CD1c-positive myeloid dendritic cell (primary cell): ENCODE measurements at regions not wholly inside any gene's neighbourhood (a gene's known extent, or its start where the extent isn't known, plus 50 kb on each side); places are given as distances from the start of the nearest gene placed in this dataset.

Experiments used
- DNase-seq: peaks from one replicate; pipeline ENCODE4 v3.0.0-alpha.2; 2016; ENCODE audit errors: extremely low spot score

DNA sequence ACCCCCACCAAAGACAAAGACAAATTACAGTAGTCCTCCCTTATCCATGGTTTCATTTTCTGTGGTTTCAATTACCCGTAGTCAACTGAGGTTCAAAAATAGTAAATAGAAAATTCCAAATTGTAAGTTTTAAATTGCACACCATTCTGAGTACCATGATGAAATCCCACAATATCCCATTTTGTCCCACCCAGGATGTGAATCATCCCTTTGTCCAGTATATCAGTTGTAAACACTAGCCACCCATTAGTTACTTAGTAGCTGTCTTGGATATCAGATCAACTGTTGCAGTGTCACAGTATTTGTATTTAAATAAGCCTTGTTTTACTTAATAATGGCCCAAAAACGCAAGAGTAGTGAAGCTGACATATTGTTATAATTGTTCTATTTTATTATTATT, 364.0 kb upstream of the ARID1B start:
- no peak for DNase-seq

DNA sequence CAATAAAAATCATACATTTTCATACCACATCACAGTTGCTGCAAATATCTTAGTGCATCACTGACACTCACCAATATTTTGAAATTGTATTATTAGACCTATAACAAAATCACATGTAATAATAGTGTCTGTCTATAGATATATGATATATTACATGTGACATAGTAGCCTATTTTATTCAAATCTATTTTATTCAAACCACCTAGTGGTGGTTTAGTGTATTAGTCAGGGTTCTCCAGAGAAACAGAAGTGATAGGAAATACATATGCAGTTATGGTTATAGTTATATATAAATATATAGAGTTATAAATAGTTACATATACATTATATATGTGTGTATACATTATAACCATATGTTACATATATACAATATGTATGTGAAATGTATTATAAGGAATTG, 366.5 kb upstream of the ARID1B start:
- DNase-seq = no peak

DNA sequence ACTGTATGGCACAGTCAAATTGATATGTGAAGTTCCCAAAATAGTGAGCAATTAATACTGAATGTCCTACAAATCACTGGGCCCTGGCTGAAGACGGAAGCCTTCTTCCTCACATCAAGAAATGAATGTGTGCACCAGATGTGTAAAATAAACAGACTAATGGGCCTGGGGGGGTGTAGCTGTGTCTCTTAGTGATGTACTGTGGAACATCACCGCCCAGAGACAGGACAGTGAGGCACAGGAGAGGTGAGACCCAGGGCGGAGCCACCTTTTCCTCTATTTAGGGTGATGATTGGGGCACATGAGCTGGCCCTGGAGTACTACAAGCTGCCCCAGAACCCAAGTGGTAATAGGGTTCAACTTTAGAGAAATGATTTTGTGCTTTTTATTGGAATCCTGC, 368.5 kb upstream of the ARID1B start:
- no peak for DNase-seq

DNA sequence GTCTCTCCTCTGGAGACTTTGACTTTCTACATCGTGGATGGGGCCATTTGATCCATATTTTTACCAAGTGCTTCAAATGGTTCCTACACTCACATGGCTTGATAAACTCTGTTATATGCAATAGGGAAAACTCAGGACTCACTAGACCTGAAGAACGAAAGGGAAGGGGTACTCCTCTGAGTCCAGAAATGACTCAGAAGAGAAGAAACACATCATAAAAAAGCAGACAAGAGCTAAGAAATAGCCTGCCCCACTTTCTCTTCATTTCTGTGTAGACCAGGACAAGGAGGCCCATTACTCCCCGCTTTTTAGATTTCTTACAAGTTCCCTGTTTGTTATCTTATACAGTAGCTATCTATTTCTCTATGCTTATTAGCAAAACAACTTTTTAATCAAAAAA, 369.8 kb upstream of the ARID1B start:
- no peak for DNase-seq

DNA sequence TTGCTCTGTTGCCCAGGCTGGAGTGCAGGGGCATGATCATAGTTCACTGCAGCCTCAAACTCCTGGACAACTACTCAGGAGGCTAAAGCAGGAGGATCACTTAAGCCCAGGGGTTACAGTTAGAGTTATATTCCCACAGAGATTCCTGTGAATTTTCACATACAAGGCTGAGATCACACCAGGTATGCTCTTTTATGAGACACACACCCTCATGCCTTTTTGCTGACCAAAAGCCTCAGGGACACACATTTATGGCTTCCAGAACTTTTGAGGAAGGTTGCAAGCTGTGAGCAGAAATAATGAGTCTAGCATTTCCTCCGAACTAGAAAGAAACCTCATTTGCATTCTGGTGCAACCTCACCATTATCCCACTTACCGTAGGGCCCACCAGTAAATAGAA, 370.5 kb upstream of the ARID1B start:
- no peak for DNase-seq

DNA sequence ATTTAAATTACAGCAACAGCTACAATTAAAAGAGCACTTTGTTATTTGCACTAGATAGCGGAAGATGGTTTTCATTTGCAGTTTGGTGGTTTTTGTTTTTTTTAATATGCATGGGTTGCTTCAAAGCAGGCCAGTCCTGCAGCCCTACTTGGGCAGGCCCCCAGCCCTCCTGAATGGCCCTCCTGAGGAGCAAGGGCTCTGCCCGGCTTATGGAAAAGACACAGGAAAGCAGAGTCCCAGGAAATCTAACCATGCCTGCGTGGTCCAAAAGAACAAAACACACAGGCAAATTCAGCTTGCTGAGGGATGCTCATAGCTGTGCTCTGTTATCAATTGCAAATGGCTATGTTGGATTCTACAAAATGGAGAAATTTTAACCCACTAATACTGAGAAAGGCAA, 371.1 kb upstream of the ARID1B start:
- no peak for DNase-seq

DNA sequence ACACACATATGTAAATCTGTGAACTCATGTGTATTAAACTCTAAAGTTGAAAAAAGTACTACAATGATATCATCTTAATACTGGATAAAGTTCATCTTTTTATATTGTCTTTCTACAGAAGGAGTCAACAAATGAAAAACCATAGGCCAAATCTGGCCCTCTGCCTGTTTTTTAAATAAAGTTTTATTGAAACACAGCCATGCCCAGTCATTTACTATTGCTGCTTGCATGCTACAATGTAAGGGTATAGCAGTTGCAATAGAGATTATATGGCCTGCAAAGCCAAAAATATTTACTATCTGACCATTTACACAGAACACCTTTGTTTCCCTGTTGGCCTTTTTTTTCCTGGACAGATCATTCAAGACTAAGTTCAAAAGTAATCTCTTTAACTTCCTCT, 374.6 kb upstream of the ARID1B start:
- no peak for DNase-seq

DNA sequence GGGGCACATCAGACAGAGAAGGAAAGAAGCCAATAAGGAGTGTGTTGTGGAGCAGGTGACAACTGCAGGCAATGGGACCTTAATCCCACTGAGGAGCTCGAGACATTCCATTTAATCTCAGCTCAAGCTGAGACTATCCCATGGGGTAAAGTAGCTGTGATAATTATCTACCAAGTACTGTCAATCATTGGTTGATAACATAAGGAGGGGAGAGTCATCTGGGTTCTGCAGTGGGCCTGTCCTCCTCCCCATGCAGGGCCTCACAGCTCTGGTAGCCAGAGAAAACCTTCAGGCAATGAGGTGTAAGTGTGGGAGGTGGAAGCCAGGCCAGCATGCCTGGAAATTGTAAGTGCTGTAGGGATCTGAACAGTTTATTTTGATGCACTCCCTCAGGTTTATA, 375.0 kb upstream of the ARID1B start:
- no peak for DNase-seq

DNA sequence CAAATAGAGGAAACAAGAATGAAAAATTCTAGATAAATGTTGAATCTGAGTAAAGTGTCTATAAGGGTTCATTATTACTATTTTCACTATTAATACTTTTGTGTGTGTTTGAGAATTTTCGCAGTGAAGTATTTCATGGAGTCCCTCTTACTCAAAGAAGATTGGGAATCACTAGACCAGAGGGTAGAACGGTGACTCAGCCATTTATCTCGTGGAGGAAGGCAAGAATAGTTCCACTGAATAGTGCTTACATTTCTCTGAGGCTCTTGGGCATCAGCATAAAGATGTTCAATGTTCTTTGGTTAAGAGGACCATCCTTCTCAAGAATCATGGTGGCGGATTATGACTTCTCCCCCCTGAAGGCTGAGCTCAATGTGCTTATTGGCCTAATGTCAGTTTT, 376.7 kb upstream of the ARID1B start:
- no peak for DNase-seq

DNA sequence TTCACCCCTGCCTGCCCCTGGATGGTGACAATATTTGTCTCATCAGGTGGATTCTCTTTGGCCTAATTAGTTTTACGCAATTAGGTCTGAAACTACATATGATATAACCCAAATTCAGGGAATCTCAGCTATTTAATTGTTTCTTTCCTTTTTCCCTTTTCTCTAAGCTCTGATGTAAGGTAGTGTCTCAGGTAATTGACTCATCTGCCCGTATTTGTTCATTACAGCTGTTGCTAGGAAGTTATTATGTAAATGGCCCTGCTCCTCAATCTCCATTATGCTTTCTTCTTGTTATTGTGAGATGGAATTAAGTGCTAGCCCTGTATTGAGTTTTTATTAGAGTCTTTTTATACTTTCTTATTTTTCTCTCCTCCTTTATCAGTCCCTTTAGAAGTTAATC, 378.2 kb upstream of the ARID1B start:
- DNase-seq = no peak

DNA sequence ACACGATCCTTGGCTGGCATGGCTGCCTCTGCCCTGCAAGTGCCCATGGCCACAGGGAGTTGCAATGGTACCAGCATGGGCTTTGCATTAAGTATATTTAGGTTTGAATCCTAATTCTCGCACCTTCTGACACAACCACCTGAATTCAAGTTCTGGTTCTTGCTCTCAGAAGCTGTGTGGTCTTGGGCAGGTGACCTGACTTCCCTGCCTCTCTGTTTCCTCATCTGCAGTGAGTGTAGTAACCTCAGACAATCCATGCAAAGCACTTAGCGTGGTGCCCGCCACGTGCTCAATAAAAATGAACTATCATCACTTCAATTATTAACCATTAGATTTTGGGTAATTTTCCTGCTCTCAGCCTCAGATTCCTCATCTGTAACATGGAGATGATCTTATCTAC, 378.8 kb upstream of the ARID1B start:
- DNase-seq = no peak

DNA sequence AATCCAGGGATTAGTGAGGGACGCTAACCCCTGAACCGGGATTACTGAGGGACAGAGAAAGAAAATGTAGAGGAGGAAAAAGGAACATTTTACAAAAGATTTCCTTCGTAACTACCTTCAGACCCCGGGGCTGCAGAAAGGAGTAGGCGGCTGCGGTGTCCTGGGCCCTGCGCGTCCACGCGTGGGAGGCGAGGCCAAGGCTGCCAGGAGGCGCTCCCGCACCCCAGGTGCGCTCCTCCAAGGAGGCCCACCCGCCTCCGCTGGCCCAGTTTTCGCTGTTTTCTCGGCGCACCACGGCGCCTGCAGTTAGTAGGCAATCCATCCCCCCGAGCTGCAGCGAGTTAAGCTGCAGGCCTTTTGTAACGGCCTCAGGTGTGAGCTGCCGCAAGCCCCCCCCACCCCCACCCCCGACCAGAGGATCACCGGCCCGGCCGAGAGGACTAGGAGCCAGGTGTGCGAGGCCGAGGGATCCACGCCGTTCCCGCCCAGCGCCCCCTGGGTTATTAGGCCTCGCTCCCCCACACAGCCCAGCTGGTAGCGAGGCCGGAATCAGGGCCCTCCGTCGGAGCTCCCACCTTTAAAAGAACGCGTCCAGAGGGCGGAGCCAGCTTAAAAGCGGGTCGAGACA, 380.3 kb upstream of the ARID1B start:
- no peak for DNase-seq

DNA sequence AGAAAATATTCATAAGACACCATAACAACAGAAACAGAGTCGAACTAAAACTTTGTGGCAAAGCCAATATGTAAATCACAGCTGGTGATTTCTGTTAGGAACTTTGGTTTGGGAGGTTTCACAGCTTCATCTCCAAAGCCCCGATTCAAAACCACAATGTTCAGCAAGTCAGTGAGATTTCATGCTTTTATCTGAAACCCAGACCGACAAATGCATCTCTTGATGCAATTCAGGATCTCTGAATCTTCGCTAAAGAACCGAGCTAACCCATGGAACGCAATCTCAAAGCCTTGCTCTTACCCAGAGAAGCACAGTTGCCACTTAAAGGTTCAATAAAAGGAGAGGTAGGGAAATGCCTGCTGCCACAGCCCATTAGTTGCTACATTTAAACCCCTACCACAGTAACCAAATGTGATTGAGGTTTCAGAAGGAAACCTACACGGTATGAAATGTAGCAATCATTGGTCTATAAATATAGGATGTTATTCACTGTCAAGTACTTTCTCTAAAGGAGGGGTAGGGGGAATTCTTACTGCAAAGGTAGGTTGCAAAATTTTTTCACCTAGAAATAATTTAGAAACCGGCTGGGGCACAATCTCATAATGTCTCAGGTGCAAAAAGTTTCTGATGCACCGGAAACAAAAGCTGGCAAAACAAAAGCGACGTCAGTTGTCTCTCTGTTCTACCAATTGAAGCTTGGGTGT, 381.0 kb upstream of the ARID1B start:
- peak; percentile 9 for DNase-seq

DNA sequence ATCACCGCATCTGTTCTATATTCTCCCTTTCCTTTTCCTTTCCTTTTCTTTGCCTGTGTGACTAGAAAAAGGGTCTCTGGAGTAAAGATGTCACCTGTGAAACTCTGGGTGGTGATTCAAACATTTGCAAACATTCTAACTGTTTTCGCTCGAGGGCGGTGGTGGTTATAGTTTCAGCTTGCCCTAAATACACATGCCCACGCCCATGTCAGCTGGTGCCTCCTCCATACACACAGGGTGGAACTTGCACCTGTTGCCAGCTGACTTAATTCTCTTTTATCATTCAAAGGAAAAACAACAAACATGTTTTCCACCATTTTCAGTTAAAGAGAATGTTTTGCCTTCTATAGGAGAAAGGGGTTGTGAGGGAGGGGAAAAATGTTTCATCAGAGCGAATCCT, 381.9 kb upstream of the ARID1B start:
- no peak for DNase-seq

DNA sequence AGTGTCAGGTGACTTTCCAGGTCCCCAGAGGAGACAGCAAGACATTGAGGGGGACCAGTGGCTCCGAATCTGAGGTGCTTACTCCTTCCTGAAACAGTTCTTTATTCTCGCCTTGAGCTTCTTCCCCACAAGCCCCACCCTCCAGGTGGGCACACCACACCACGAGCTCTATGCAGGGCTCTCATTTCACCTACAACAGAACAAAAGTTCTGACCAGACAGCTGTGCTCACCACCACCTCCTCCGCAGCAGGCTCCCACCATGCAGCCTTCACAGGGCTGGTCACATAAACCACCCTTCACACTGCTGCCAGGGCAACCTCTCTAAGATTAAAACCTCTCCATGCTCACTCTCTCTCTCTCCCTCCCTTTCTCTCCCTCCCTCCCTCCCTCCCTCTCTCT, 384.5 kb upstream of the ARID1B start:
- no peak for DNase-seq

DNA sequence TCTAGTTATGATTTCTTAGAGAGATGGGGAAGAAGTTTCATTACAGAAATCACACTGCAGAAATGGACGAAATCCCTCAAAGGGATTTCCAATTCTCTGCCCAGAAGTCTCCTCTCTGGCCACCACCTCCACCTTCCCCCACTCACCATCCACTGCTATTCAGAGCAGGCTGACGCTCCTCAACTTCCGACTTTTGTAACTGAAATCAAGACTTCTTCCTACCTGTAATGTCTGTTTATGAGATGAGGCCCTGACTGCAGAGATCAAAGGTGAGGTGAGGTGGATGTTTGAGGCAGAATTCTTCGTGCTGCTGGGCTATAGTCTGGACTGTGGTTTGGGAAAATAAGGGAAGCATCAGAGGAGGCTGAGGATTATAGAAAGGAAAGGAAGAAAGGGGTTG, 385.2 kb upstream of the ARID1B start:
- DNase-seq = no peak

DNA sequence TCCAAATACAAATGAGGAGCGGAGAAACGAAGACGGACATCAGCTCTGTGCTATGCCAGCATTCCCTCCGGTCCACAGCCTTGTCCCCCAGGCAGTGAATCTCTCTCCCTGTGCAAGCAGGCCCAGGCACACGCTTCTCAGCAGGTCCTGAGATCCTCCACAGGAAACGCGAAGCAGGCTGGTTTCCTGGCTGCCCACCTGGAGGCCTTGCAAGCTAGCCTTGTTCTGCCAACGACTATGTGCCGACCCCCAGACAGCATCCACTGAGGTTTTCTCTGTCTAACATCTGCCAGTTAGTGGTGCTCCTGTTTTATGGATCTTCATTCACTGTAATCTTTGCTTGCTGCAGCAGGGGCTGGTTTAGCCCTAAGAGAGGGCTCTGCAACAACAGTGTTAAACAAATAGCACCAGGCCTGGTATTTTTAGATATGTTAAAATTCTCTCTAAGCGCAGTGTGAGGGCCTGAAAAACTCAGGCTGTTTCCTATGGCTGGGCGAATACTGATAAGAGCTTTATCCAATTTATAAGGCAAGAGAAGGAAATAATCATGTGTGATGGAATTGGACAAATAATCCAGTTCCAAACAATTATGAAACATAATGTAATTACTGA, 386.0 kb upstream of the ARID1B start:
- DNase-seq = no peak

DNA sequence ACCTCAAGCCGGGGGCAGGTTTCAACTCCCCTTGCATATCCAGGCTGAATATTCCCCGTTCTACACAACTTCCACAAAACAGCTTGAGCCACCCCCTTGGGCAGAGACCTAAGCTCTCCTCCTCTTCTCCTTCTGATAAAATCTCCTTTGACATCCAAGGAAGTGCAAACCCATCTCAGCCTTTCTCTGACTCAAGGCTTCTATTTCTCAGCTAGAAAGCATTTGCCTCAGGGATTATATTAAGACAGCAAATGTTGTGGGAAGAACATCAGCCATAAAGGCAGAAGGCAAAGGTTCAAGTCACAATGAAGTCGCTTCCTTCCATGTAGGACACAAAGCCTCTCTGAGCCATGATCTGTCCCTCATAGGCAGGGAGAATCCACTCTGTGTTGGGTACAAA, 386.6 kb upstream of the ARID1B start:
- DNase-seq = no peak

DNA sequence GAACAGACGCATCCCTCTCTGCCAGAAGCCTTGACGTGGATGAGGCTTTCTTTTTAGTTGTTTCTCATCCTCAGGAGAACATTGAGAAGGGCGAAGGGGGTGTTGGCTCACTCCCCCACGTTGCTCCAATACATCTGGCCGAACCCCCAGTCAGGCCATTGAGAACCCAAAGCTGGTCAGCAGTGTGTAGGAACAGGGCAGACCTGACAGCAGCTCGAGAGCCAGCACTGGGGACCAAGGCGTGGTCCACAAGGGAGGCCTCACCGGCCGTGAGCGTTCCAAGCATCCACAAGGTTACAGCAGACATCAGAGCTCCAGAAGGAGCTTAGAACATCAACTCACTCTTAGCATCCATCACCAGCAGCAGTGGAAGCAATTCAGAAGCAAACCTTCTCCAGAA, 387.9 kb upstream of the ARID1B start:
- no peak for DNase-seq

DNA sequence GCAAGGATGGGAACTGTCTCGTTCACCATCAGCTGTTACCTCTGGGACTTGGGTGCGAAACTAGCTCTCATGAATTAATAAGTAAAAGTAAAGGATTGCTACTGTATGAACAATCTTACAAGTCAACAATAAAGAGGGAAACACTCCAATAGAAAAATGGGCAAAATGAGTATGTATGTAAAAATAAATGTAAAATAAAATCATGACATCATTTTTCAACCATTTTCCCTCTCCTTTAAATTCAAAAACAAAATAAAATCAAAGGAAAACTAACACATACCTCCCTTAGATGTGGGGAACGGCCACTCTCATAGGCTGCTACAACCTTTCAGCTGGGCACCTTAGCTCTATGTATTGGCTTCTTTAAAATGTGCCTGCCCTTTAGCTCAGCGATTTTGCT, 389.7 kb upstream of the ARID1B start:
- no peak for DNase-seq

DNA sequence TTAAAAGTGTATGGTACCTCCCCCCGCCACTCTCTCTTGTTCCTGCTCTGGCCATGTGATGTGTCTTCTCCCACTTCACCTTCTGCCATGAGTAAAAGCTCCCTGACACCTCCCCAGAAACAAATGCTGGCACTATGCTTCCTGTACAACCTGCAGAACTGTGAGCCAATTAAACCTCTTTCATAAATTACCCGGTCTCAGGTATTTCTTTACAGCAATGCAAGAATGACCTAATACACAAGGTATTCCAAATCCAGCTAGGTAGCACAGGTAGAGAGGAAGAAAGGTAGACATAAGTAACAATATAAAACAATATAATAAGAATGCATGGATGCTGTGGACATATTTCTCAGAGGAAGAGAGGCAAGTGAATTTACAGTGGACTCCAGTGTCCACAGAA, 394.1 kb upstream of the ARID1B start:
- no peak for DNase-seq

DNA sequence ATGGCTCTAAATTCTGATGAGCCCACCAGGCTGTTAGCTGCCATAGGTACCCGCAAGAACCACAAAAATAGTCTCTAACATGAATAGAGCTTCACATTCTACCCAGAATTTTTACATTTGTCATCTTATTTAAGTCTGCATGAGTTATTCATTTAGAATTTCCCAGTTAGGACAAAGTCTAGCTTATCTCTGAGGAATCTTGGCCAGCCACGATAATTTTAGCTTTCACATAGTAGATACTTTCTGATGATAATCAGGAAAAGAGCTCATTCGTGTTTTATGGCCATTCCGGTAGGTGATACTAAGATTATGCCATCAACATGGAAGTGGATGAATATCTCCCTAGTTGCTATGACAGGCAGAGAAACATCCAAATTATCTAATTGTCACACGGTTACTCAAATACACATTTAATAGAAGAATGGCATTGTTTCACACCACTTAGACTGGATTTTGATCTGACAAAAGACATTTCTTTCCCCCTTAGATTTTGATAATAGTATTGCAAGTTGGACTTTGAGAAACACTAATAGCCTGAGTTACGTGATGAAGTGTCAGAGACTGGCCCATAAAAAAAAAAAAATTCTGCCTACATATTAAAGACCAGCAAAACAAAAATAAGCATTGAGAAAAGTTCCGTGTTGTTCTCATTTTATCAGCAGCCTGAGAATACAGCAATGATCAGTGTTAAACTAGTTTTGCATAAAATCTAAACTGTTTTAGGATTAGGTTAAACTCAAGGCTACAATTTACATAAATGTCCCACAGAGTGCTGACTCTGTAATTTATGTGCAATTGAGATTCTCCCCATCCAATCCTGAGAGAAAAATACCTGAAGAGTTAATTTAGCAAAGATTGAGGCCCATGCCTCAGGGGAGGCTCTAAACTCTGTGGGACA, 397.5 kb upstream of the ARID1B start:
- DNase-seq = no peak

DNA sequence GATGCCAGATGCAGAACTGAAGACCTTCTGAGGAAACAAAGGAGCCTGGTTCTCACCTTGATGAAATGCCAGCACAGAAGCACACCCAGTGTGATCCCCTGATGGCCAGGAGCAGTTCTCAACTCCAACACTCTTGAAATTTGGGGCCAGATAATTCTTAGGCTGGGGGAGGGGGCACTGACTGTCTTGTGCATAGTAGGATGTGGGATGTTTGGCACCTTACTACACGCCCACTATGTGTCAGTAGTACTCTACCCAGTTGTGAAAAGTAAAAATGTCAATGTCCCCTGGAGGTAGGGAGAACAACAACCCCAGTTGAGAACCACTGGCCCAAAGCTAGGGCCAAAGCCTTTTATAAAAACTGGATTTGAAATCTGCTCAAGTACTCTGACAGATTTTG, 398.3 kb upstream of the ARID1B start:
- no peak for DNase-seq
